HCT116 (cell line): ENCODE measurements at regions not wholly inside any gene's neighbourhood (a gene's known extent, or its start where the extent isn't known, plus 50 kb on each side); places are given as distances from the start of the nearest gene placed in this dataset.
"Not testable (repeated sequence)": the region's sequence is repeated elsewhere in the genome, so short reads cannot be mapped to it uniquely, and the experiment has no call there.

ENCODE experiments used
- ATAC-seq: fragments of 200-7000 bp; cut with Tn5 transposase; 2 replicates; pipeline ENCODE4 v1.9.1; 2020; ENCODE audit warnings: mild to moderate bottlenecking, moderate library complexity
- BruUV-seq: library from RNA; stranded (reverse); fragments of 400-500 nt; replicated peaks from 2 replicates; lab custom pipeline; 2021; lab: Mats Ljungman, UMichigan
- CTCF ChIA-PET: fragments of 300-600 bp; sonication (Branson Sonifier 250); formaldehyde crosslinking; loops from one replicate; lab custom pipeline; 2021; ENCODE audit warnings: antibody characterized with exemption; lab: Charles Lee
- POLR2A ChIA-PET: fragments of 300-600, 350-600 bp; sonication (Branson Sonifier 250); formaldehyde crosslinking; loops from one replicate; lab custom pipeline; 2021; ENCODE audit warnings: antibody characterized with exemption; lab: Charles Lee
- RAD21 ChIA-PET, 2 experiments: fragments of 300-600 bp; sonication (Branson Sonifier 250); formaldehyde crosslinking; loops; one replicate each; lab custom pipeline; 2023; ENCODE audit warnings: low total read pairs in 2 of 2; ENCODE audit not compliant: uncharacterized antibody in 2 of 2, unreplicated experiment in 2 of 2, low non-redundant PET in 1 of 2; lab: Charles Lee
- DNase-seq: peaks from one replicate; pipeline ENCODE4 v3.0.0-alpha.2; 2010; ENCODE audit warnings: low read depth, low spot score
- H2AFZ ChIP-seq: fragments of 200-600 bp; shearing (Covaris generic), sonication (generic); 2 replicates; pipeline ENCODE4 v1.6.1; 2017; ENCODE audit warnings: low read depth, mixed run types, mixed read lengths, antibody characterized with exemption, low read length; ENCODE audit not compliant: poor library complexity, severe bottlenecking
- H3K27ac ChIP-seq: 2 replicates; pipeline ENCODE4 v1.5.1; 2012; ENCODE audit warnings: low read depth, low read length
- H3K27me3 ChIP-seq: fragments of 200-600 bp; sonication (generic); 2 replicates; pipeline ENCODE4 v1.6.1; 2016; ENCODE audit warnings: mixed run types, low read length, mixed read lengths; ENCODE audit not compliant: insufficient read depth
- H3K36me3 ChIP-seq, 2 experiments: fragments of 200-500 bp in 1 of 2; fragments of 200-600 bp in 1 of 2; sonication (Bioruptor generic) in 1 of 2; sonication (generic) in 1 of 2; 2 replicates each; pipeline versions ENCODE4 v1.5.1 to v1.6.1; 2014 to 2016; ENCODE audit warnings: low read length in 2 of 2, inconsistent platforms in 1 of 2, mixed read lengths in 1 of 2, mixed run types in 1 of 2; ENCODE audit not compliant: insufficient read depth in 2 of 2, control insufficient read depth in 1 of 2
- H3K4me1 ChIP-seq, 2 experiments: fragments of 200-600 bp in 1 of 2; sonication (generic) in 1 of 2; 2 replicates each; pipeline versions ENCODE4 v1.5.1 to v1.6.1; 2012 to 2017; ENCODE audit warnings: low read length in 2 of 2, inconsistent platforms in 1 of 2, mild to moderate bottlenecking in 1 of 2, mixed read lengths in 1 of 2, mixed run types in 1 of 2, moderate library complexity in 1 of 2; ENCODE audit not compliant: insufficient read depth in 2 of 2, control insufficient read depth in 1 of 2
- H3K4me2 ChIP-seq: fragments of 200-600 bp; sonication (generic); 2 replicates; pipeline ENCODE4 v1.6.1; 2017; ENCODE audit warnings: mixed run types, low read length, mixed read lengths
- H3K4me3 ChIP-seq, 2 experiments: fragments of 200-600 bp in 1 of 2; sonication (generic) in 1 of 2; replicated peaks in 1 of 2; 2 replicates each; pipeline ENCODE4 v1.5.1; 2011 to 2016; ENCODE audit warnings: low read length in 2 of 2, control low read depth in 1 of 2, low read depth in 1 of 2, mild to moderate bottlenecking in 1 of 2, mixed read lengths in 1 of 2, mixed run types in 1 of 2
- H3K79me2 ChIP-seq: fragments of 200-600 bp; sonication (generic); 2 replicates; pipeline ENCODE4 v1.6.1; 2017; ENCODE audit warnings: mild to moderate bottlenecking, mixed run types, low read length, moderate library complexity, mixed read lengths; ENCODE audit not compliant: insufficient read depth
- H3K9ac ChIP-seq: fragments of 200-600 bp; sonication (generic); 2 replicates; pipeline ENCODE4 v1.6.1; 2016; ENCODE audit warnings: low read length, mixed read lengths
- H3K9me2 ChIP-seq: fragments of 200-600 bp; sonication (generic), shearing (Covaris generic); 2 replicates; pipeline ENCODE4 v1.6.1; 2017; ENCODE audit warnings: mixed run types, mild to moderate bottlenecking, moderate library complexity; ENCODE audit not compliant: insufficient read depth
- H3K9me3 ChIP-seq, 2 experiments: fragments of 200-500 bp in 1 of 2; fragments of 200-600 bp in 1 of 2; sonication (Bioruptor generic) in 1 of 2; sonication (generic) in 1 of 2; 2 replicates each; pipeline ENCODE4 v1.6.1; 2014 to 2017; ENCODE audit warnings: low read length in 2 of 2, mixed read lengths in 2 of 2, inconsistent platforms in 1 of 2, low read depth in 1 of 2, mild to moderate bottlenecking in 1 of 2, mixed run types in 1 of 2, moderate library complexity in 1 of 2; ENCODE audit not compliant: control insufficient read depth in 1 of 2, insufficient read depth in 1 of 2
- H4K20me1 ChIP-seq: fragments of 200-600 bp; sonication (generic), shearing (Covaris generic); 2 replicates; pipeline ENCODE4 v1.6.1; 2017; ENCODE audit warnings: mixed run types, mild to moderate bottlenecking, moderate library complexity; ENCODE audit not compliant: insufficient read depth
- CEBPB ChIP-seq: IDR thresholded peaks from 2 replicates; pipeline ENCODE4 v1.6.1; 2012; ENCODE audit warnings: low read depth
- JUND ChIP-seq: IDR thresholded peaks from 2 replicates; pipeline ENCODE4 v1.6.1; 2012
- REST ChIP-seq: IDR thresholded peaks from 2 replicates; pipeline ENCODE4 v1.6.1; 2012; ENCODE audit warnings: low read depth
- TCF7L2 ChIP-seq: IDR thresholded peaks from 2 replicates; pipeline ENCODE4 v1.7.0; 2011; ENCODE audit warnings: borderline replicate concordance, inconsistent platforms; ENCODE audit not compliant: insufficient read depth, insufficient read length; ENCODE audit errors: extremely low read depth
- ZFX ChIP-seq: fragments of 450-650 bp; IDR thresholded peaks from 2 replicates; pipeline ENCODE4 v1.6.1; 2017
- ZNF274 ChIP-seq: fragments of 200-500 bp; sonication (Bioruptor generic); IDR thresholded peaks from 2 replicates; pipeline ENCODE4 v1.6.1; 2014; ENCODE audit warnings: mild to moderate bottlenecking, low read depth, low read length, inconsistent platforms
- intact Hi-C: fragments of 100-400 bp; cut with micrococcal nuclease; formaldehyde crosslinking; loops from 2 replicates; pipeline ENCODE4 v1.10.0; 2022
- TF ChIP-seq, protein P1 (sequence below), 3 experiments: fragments of 200-600 bp in 1 of 3; sonication (generic) in 1 of 3; IDR thresholded peaks in 2 of 3; conservative IDR thresholded peaks in 1 of 3; 2 replicates each; pipeline ENCODE4 v1.5.1; 2012 to 2017; ENCODE audit warnings: low read depth in 2 of 3, low read length in 2 of 3, antibody characterized with exemption in 1 of 3, borderline replicate concordance in 1 of 3, control low read depth in 1 of 3, mild to moderate bottlenecking in 1 of 3, mixed read lengths in 1 of 3, mixed run types in 1 of 3, moderate library complexity in 1 of 3; ENCODE audit not compliant: insufficient read depth in 1 of 3

GRCh38 chr17:13659051-13659450 lies 57.3 kb upstream of the HS3ST3A1 start:
- POLR2A ChIA-PET, DNase-seq, RAD21 ChIA-PET, H3K36me3 ChIP-seq, H3K27me3 ChIP-seq, BruUV-seq, H3K9ac ChIP-seq, H3K4me2 ChIP-seq, H3K4me1 ChIP-seq, H3K27ac ChIP-seq, H3K9me3 ChIP-seq, ATAC-seq, H3K9me2 ChIP-seq, intact Hi-C loops, H3K4me3 ChIP-seq, H2AFZ ChIP-seq, H3K79me2 ChIP-seq, H4K20me1 ChIP-seq: not testable (repeated sequence)
- CTCF ChIA-PET = interaction anchor here (0.7 kb wide), 1 partner anchor 24 kb away, joined by 3 read pairs; no protein-coding TSS in a partner anchor

- no peaks in the 10 kb centered on the region for H3K36me3 ChIP-seq
These were observed 64.3 kb upstream of the HS3ST3A1 start for GRCh38 chr17:13665872-13666635.

More at GRCh38 chr17:13665872-13666635, 64.3 kb upstream of the HS3ST3A1 start:
- Histone ChIP-seq H3K27ac (no peak overlapping the region), H3K27me3 (no peaks in the 10 kb centered on the region), H4K20me1 (no peaks in the 10 kb centered on the region), H3K4me1 (no peaks in the 10 kb centered on the region), H3K79me2 (no peaks in the 10 kb centered on the region), H3K9me2 (no peaks in the 10 kb centered on the region), H3K4me3 (no peak overlapping the region), H3K9me3 (no peaks in the 10 kb centered on the region), H2AFZ (no peak overlapping the region), H3K4me2 (no peak overlapping the region), H3K9ac (no peak overlapping the region)
- POLR2A ChIA-PET = no interaction called here
- no peak for DNase-seq
- RAD21 ChIA-PET = no interaction called here
- intact Hi-C loops = no loop called here
- TF ChIP-seq TCF7L2 (no peak), CEBPB (no peak), ZFX (no peak), ZNF274 (no peak), JUND (no peak), REST (no peak)
- TF ChIP-seq, protein P1, sequence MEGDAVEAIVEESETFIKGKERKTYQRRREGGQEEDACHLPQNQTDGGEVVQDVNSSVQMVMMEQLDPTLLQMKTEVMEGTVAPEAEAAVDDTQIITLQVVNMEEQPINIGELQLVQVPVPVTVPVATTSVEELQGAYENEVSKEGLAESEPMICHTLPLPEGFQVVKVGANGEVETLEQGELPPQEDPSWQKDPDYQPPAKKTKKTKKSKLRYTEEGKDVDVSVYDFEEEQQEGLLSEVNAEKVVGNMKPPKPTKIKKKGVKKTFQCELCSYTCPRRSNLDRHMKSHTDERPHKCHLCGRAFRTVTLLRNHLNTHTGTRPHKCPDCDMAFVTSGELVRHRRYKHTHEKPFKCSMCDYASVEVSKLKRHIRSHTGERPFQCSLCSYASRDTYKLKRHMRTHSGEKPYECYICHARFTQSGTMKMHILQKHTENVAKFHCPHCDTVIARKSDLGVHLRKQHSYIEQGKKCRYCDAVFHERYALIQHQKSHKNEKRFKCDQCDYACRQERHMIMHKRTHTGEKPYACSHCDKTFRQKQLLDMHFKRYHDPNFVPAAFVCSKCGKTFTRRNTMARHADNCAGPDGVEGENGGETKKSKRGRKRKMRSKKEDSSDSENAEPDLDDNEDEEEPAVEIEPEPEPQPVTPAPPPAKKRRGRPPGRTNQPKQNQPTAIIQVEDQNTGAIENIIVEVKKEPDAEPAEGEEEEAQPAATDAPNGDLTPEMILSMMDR (IDR thresholded peaks at IDR 0.05 in 2 of 3, conservative IDR thresholded peaks at IDR 0.05 in 1 of 3; ENCODE audit: borderline replicate concordance in 1 of 3, insufficient read depth in 1 of 3, low read depth in 2 of 3, low read length in 2 of 3) = no peak
- CTCF ChIA-PET = no interaction called here
- no peak for ATAC-seq
- BruUV-seq = no TSS peak
